D341Med (cell line): ENCODE measurements at regions not wholly inside any gene's neighbourhood (a gene's known extent, or its start where the extent isn't known, plus 50 kb on each side); places are given as distances from the start of the nearest gene placed in this dataset.
"Not testable (repeated sequence)": the region's sequence is repeated elsewhere in the genome, so short reads cannot be mapped to it uniquely, and the experiment has no call there.

Source experiments
- DNase-seq: peaks from one replicate; pipeline ENCODE4 v3.0.0; 2012; ENCODE audit warnings: low spot score

- no peak for DNase-seq
Observed at GRCh38 chr10:23870651-23871610, 338.0 kb upstream of the KIAA1217 start.

GRCh38 chr10:23872290-23872689 lies 336.6 kb upstream of the KIAA1217 start:
- DNase-seq = no peak

DNA sequence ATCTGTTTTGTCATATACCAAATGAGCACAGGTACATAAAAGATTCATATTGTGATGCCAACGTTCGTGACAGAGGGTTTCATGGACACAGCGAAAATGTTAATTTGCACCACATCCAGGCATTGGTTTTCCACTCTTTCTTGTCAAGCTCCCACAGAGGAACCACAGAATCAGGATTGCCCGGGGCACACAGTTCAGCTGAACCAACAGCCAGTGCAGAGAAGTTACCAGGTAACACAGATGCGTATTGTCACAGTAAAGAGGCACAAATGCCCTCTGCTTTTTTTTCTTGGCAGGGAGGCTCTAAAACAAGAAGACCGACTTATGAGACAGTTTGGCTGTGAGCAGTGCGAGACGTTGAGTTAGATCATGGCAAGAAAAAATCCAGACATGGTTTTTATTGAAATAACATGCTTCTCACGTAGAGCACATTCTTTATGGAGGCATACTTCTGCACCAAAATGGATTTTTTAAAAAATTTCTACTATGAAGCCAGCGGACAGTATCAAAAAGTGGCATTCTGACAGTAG lies 331.1 kb upstream of the KIAA1217 start:
- no peak for DNase-seq

DNA sequence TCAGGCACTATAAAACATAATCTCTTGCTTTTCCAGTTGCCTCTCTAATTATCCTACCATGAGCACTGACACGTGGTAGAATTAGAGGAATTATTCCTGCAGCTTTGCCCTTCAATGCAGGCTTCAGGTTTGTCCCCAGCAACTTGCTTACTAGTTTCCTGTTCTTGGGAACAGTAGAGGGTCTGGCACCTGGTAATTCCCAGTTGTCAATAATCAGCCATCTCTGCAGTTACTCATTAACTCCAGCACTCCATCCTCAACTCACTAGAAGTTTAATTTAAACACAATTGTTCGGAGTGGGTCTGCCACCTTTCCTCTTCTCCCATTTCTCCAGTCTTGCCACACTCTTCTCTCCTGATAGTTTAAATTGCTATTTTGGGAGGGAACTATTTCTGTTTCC lies 324.3 kb upstream of the KIAA1217 start:
- no peak for DNase-seq

DNA sequence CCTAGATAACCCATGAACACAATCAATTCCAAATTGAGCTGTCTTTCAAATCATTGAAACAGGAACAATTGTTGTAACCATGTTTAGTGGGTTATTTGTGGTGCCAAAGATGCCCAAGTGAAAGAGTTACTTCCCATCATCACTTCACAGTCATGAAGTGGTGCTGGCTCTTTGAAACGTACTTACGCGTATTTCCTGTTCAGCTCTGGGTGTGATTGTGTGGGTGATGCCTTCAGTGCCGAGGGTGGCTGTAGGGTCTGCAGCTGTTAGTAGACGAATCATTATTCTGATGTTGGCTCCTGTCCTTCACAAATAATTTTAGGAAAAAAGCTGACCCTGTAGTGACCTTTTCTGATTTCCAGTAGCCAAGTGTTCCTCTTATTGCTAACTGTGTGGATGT lies 323.1 kb upstream of the KIAA1217 start:
- no peak for DNase-seq

GRCh38 chr10:23886355-23886754 lies 322.6 kb upstream of the KIAA1217 start:
- DNase-seq = no peak

DNA sequence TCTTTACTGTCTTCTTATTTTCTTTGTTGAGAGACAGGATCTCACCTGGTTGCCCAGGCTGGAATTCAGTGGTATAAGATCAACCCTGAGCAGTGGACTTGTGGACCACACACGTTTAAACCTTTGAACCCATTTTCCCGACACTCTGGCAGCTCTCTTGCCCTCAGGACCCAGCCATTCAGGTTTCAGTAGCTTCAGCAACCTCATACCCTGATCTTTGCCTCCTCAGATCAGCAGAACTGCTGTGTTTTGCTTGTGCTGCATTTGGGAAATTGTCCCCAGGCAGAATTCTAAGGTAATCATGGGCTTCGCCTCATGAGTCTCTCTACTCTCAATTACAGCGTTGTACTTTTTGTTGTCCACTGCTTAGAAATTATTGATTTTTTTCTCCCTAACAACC lies 317.6 kb upstream of the KIAA1217 start:
- DNase-seq = no peak

GRCh38 chr10:23892296-23892695 lies 316.6 kb upstream of the KIAA1217 start:
- no peak for DNase-seq

DNA sequence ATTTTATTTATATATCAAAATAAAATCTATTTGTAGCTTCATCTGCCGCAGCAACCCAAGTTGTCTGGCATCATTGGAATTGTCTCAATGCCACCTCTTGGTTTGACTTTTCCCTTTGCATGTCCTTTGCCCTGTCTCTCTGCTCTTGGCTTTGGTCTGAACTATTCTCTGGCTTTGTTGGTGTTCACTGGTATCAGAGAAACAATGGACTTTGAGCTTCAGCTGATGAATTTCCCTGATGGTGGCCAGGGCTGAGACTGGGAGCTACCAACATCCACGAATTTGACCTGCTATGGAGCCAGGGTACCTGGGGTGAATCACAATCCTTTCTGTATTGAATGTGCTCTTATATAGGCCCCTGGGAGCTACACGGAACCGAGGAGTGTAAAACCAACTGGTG lies 311.7 kb upstream of the KIAA1217 start:
- DNase-seq = no peak

GRCh38 chr10:23897861-23898260 lies 311.1 kb upstream of the KIAA1217 start:
- DNase-seq = no peak

- DNase-seq = no peak
Observed at GRCh38 chr10:23899166-23899565, 309.8 kb upstream of the KIAA1217 start.

DNA sequence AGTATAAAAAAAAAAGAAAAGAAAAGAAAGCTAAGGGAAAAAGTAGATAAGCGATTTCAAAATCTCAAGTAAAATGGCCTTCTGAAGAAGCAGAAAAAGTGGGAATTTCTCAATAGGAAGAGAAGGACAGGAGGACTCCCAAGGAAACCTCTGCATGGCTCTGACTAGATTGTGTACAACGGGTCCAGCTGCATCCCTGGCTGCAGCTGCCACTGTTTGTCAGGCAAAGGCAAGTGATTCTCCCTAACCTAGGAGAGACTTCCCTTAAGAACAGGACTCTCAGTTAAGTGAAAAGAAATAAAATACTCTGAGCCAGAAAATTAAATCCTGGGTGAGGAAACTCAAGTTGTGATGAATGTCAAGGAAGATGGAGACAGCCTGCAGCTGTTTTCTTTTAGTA lies 298.6 kb upstream of the KIAA1217 start:
- DNase-seq = no peak

- DNase-seq = no peak
Observed at GRCh38 chr10:23912884-23913404, 296.0 kb upstream of the KIAA1217 start.

GRCh38 chr10:23914641-23915040 lies 294.3 kb upstream of the KIAA1217 start:
- no peak for DNase-seq

- no peak for DNase-seq
Observed at GRCh38 chr10:23917251-23917840, 291.6 kb upstream of the KIAA1217 start.

- DNase-seq = no peak
Observed at GRCh38 chr10:23918090-23918723, 290.7 kb upstream of the KIAA1217 start.

- DNase-seq = no peak
Observed at GRCh38 chr10:23918839-23919238, 290.1 kb upstream of the KIAA1217 start.

DNA sequence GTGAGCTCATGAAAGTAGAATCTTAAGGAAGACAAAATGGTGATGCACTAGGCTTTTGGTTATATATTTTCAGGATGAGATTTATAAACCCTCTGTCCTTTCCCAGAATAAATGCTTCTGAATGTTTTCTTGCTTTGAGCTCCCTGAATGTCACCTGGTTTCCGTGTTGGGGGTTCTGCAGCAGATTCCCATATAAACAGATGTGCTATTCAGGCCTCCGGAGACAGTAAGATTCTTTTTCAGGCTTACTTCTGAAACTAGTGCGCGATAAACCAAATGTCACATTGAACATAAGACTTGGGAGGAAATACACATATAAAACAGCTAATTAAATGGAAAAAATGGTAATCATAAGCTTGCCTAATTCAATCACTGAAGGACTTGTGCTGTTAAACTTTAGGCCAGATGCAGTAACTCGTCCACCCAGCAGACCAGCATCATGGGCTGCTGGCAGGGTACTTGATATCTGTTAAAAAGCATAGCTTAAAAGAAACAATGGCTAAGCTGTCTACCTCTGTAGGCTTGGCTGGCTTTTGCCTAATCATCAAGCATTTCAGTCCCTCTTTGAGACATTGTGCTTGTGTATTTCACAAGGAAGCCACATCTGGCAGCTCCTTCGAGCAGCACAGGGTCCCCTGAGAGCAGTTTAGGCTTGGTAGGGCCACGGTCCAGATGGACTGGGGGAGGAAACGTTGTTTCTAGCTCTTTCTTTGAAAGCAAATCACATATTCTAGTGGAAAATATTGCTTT lies 281.2 kb upstream of the KIAA1217 start:
- no peak for DNase-seq

DNA sequence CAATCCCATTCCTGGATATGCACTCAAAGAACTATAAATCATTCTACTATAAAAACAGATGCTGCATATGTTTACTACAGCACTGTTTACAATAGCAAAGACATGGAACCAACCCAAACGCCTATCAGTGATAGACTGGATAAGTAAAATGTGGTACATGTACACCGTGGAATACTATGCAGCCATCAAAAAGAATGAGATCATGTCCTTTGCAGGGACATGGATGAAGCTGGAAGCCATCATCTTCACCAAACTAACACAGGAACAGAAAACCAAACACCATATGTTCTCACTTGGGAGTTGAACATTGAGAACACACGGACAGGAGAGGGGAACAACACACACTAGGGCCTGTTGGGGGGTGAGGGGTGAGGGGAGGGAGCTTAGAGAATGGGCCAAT lies 274.9 kb upstream of the KIAA1217 start:
- DNase-seq = not testable (repeated sequence)

DNA sequence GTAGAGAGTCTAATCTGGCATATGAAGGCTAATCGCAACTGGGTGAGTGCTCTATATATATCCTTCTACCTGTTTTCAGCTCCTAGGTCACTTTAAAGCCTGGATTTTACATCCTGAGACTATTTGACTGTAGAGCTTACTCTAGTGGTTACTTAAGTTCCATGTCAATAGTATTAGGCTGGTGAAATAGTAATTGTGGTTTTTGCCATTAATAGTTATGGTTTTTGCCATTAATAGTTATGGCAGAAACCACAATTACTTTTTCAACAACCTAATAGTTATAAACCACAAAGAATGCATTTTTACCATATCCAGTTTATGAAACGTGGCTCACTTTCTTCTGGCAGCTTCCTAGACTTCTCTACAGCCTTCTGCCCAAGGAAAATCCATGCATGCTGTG lies 263.1 kb upstream of the KIAA1217 start:
- no peak for DNase-seq

DNA sequence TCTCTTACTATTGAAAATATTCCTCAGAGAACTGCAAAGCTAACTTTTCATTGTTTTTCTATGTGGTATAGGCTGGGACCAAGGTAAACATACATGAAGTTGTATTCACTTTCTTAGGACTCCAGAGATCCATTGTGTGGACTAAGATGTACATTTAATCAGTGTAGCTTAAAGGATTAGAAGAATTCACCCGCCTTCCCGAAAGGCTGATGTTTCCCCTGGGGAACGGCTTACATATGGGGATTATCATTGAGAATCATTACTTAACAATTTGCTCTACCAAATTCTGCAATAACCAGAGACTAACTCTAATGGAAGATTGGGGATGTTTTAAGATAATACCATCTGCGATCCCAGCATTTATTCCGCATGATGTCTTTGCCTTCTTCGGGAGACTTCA lies 257.1 kb upstream of the KIAA1217 start:
- DNase-seq = peak; percentile 58
